Fibroblast of skin of left quadriceps (primary cell): ENCODE measurements at regions not wholly inside any gene's neighbourhood (a gene's known extent, or its start where the extent isn't known, plus 50 kb on each side); places are given as distances from the start of the nearest gene placed in this dataset.
"Not testable (repeated sequence)": the region's sequence is repeated elsewhere in the genome, so short reads cannot be mapped to it uniquely, and the experiment has no call there.

Experiments used
- DNase-seq, 2 experiments: peaks; one replicate each; pipeline ENCODE4 v3.0.0-alpha.2; 2013; ENCODE audit warnings: low read depth in 2 of 2

DNA sequence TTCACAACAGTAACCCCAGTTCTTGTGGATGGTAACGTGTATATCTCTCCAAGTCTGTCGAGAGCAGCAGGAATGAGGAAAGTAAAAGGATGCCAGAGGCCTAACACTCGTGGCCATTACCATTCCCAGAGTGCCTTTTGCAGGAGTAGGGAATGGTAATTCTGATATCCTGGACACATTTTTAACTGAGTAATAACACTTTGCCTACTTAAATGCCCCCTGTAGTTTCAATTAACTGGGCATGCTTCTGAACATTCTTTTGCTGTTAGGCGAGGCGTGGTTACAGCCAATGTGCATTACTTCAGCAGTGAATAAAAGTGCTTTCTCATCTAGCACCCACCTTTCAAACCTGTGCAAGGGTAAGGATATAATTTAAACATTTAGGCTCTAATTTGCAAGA is 258.5 kb upstream of the ADGRL2 start:
- DNase-seq, result no peak

DNA sequence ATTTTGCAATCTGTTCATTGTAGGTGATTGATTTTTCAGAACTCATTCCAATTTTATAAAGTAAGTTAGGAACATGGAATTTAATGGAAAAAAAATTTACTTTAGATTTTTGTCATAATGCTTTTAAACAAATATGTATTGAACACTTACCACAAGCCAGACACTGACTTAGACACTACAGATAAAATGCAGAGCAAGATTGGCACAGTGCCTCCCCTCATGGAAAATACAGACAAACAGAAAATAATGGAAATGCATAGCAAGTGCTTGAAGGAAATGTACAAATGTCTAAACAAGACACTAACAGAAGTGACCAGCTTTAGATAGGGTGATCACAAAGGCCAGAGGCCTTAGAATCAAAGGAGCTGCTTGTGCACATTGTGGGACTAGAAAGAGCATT is 260.5 kb upstream of the ADGRL2 start:
- no peak for DNase-seq

- DNase-seq, result no peak
These were observed 271.7 kb upstream of the ADGRL2 start for GRCh38 chr1:81529014-81529413.

DNA sequence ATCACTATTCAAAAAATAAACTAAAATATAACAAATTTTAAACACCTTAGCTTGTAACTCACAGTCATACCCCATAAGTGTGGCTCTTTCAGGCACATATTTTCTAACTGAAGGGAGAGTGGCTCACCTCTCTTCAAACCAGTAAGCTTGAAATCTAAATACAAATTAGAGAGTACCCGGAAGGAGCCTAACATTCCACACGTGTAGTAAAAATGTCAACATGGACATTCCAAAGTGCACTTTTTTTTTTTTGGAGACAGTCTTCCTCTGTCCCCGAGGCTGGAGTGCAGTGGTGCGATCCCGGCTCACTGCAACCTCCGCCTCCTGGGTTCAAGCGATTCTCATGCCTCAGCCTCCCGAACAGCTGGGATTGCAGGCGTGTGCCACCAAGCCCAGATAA is 275.6 kb upstream of the ADGRL2 start:
- no peak for DNase-seq

DNA sequence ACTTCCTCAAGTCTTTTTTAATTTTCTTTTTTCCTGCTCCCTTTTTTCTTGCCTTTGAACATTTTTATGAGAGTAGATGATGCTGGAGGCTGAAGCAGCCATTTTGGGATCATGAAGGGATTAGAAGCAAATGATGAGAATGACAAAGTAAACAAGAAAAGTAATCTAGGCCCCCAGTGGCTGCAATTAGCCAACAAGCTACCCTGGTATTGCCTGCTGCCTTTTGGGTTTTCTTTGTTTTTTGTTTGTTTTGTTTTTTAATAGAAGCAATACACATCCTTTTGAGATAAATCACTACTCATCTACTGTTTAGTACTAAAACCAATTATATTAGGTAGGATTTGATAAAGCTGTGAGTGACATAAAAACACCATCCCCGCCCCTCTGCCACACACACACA is 280.7 kb upstream of the ADGRL2 start:
- no peak for DNase-seq

GRCh38 chr1:81517987-81518386 is 282.7 kb upstream of the ADGRL2 start:
- no peak for DNase-seq

GRCh38 chr1:81513796-81514354 is 286.9 kb upstream of the ADGRL2 start:
- no peak for DNase-seq

- DNase-seq, result no peak
These were observed 288.3 kb upstream of the ADGRL2 start for GRCh38 chr1:81512252-81513003.

DNA sequence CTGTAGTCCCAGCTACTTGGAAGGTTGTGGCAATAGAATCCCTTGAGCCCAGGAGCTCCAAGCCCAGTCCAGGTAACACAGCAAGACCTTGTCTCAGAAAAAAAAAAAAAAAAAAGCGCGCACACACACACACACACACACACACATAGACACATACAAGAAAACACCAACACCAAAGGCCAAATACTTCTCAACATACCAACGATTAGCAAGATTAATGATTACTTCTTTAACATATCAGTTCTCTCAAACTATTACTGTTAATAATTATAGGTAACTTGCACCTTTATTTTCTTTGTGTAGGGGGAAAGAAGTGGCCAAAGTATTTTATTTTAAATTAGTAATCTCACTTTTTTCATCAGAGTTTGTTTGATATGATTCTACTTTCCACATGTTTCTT is 289.5 kb upstream of the ADGRL2 start:
- DNase-seq, result no peak

- no peak for DNase-seq
These were observed 290.0 kb upstream of the ADGRL2 start for GRCh38 chr1:81510701-81511100.

- no peak for DNase-seq
These were observed 291.1 kb upstream of the ADGRL2 start for GRCh38 chr1:81509594-81509993.

DNA sequence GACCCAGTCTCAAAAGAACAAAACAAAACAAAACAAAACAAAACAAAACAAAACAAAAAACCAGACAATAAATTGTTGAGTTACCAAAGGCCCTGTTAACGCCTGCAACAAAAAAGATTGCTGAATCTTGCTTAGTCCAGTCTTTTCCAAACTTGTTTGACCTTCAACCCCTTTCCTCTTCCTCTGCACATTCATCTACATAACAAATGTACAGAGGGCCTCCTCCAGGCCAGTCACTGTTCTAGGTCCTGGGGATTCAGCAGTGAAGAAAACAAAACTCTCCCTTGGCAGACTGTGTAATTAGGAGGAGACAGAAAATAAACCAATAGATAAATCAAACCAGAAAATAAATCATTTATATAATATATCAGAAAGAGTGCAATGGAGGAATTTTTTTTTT is 294.0 kb upstream of the ADGRL2 start:
- DNase-seq, result no peak

GRCh38 chr1:81505831-81506230 is 294.9 kb upstream of the ADGRL2 start:
- no peak for DNase-seq

DNA sequence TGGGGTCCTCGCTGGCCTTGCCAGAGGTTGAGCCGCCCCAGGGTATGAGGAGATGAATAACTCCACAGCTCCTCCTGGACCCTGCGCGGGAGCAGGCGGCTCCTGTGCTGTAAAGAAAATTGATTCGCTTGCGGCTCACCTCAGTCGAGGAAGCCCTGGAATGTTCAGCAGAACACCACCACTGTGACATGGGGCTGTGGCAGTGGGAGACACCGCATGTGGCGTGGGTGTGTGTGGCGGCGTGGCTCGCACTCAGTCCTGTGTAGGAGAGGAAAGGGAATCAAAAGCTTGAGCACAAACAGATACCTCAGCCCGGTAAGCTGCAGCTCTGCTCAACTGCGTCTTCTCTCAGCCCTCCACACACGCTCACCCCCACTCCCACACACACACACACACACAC is 295.9 kb upstream of the ADGRL2 start:
- DNase-seq, result not testable (repeated sequence)

- not testable (repeated sequence) for DNase-seq
These were observed 298.0 kb upstream of the ADGRL2 start for GRCh38 chr1:81502705-81503104.

GRCh38 chr1:81501485-81501884 is 299.2 kb upstream of the ADGRL2 start:
- DNase-seq, result not testable (repeated sequence)

DNA sequence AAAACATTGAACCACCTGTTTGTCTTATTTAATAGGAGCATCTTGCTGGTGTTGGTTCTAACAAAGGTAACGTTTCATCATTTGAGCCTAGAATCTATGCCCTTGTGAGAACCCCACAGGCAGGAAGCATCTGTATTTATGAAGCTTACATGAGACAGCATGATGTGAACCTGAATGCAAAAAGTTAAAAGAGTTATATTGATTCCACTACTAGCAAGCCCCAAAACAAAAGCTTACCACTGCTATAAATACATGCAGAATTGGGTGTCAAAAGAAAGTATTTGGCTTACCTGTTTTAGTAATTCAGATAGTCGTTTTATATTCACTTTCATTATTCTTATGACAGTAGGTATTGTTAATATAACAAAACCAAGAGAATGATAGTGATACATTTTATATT is 301.2 kb upstream of the ADGRL2 start:
- no peak for DNase-seq

GRCh38 chr1:81498471-81499462 is 302.0 kb upstream of the ADGRL2 start:
- peak; percentile 82 to 84 for DNase-seq

DNA sequence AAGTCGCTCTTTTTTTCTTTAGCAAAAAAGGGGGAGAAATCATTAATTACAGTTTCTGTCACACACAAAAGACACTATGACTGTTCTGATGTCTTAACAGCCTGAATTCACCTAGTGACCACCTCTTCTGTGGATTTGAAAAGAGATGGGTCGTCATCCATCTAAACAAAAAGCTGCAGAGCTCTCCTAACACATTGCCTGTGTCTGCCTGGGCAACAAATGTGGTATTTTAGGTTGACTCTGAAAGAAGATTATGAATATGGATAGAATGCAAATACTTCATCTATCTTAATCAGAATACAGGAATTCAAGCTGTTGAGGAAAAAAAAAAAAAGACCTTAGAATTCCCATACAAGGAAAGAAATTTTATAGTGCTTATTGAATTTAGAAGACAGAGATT is 304.4 kb upstream of the ADGRL2 start:
- DNase-seq, result no peak

GRCh38 chr1:81493102-81493869 is 307.4 kb upstream of the ADGRL2 start:
- DNase-seq, result no peak

DNA sequence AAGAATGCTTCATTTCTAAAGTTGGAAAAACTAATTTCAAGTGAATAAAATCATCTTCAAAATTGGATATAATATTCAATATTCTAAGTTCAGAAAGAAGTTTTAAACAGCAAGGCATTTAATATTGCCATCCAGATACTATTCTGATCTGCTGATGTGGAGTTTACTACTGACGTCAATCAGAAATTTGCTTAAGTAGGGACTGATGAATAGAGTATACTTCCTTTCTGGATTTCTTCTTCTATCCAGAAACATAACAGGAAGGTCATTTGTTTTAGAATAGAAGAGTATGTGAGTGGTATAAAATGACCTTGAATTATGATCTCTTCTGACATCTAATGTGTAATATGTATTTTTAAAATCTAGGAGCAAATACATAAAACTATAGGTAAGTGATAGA is 308.1 kb upstream of the ADGRL2 start:
- DNase-seq, result no peak

DNA sequence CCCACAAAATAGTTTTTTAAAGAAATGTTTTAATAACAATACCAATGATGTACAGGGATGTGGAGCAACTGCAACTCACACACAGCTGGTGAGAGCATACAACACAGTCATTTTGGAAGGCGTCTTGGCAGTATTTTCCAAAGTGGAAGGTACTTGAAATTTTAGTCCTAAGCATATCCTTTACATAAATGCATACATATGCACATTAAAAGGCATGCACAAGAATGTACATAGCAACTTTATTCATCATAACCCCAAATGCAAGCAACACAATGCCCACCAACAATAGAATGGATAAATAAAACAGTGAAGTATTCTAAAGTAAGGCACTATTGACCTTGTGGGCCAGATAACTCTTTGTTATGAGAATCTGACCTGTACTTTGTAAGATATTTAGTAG is 310.1 kb upstream of the ADGRL2 start:
- DNase-seq, result no peak
